ENCODE measurements at regions not wholly inside any gene's neighbourhood (a gene's known extent, or its start where the extent isn't known, plus 50 kb on each side); places are given as distances from the start of the nearest gene placed in this dataset.

DNA sequence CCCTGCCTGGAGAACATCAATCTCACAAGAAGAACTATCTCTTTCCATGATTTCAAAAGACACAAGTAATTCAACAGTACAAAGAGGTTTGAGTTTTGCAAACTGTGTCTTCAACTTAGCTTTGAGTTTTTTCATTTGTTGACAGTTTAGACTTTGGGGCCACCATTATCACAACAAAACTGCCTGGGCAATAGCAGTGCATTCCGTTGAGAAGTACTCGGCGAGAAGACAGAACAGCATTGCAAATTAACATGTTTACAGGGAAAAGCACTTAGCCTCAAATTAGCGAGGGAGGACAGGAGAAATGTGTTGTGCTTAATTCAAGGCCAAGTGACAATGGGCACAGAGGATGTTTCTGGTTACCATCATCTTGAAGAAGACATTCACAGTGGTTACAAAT is 133.2 kb upstream of the MPPED2 start:
- TF ChIP-seq POLR2A (IDR thresholded peaks at IDR 0.05) (no peak), POLR2AphosphoS5 (IDR thresholded peaks at IDR 0.05) (no peak)
- TF ChIP-seq, protein P1, sequence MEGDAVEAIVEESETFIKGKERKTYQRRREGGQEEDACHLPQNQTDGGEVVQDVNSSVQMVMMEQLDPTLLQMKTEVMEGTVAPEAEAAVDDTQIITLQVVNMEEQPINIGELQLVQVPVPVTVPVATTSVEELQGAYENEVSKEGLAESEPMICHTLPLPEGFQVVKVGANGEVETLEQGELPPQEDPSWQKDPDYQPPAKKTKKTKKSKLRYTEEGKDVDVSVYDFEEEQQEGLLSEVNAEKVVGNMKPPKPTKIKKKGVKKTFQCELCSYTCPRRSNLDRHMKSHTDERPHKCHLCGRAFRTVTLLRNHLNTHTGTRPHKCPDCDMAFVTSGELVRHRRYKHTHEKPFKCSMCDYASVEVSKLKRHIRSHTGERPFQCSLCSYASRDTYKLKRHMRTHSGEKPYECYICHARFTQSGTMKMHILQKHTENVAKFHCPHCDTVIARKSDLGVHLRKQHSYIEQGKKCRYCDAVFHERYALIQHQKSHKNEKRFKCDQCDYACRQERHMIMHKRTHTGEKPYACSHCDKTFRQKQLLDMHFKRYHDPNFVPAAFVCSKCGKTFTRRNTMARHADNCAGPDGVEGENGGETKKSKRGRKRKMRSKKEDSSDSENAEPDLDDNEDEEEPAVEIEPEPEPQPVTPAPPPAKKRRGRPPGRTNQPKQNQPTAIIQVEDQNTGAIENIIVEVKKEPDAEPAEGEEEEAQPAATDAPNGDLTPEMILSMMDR (IDR thresholded peaks at IDR 0.05): no peak
